G401.6 (cell line): ENCODE measurements at regions not wholly inside any gene's neighbourhood (a gene's known extent, or its start where the extent isn't known, plus 50 kb on each side); places are given as distances from the start of the nearest gene placed in this dataset.

ENCODE experiments used
- FAIRE-seq: peaks from 2 replicates; lab custom pipeline; 2012; peaks lifted over from hg19 to GRCh38; lab: Jason Lieb, UNC

- no peak for FAIRE-seq
These were observed 188.7 kb upstream of the CEP162 start for GRCh38 chr6:84416043-84416657.

DNA sequence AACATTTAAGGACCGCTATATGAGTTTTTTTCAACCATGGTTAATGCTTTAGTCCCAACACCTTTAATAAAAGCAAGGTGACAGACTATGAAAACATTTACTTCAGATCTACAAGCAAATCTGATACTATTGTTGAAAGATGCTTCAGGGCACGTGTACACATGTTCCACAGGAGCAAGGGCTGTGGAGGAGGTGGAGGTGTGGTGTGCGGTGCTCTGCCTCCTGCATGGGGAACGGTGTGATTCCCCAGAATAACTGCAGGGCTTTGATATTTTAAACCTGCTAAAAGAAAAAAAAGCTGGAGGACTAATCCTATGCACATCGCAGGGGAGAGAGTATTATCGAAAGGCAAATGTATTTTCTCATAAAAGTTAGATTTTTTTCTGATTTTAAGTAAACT is 188.1 kb upstream of the CEP162 start:
- no peak for FAIRE-seq

DNA sequence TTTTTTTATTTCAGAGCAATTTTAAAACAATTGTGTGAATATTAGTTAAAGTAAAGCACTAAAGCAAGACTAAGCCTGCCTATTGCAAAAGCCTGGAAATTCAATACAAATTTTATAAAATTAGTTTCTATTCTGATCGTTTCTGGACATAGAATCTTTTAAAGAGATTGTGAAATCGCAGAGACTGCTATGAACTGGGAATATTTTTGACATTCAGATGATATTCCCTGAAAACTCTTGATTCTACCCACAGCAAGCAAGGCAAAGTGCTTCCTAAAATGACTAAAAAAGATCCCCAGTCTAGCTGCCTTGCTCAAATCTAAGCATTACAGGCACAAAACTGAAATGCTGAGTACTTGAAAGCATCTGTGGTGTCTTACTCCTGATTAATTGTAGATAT is 187.6 kb upstream of the CEP162 start:
- no peak for FAIRE-seq

- no peak for FAIRE-seq
These were observed 187.1 kb upstream of the CEP162 start for GRCh38 chr6:84414531-84414930.

- FAIRE-seq = no peak
These were observed 183.7 kb upstream of the CEP162 start for GRCh38 chr6:84411060-84411629.

DNA sequence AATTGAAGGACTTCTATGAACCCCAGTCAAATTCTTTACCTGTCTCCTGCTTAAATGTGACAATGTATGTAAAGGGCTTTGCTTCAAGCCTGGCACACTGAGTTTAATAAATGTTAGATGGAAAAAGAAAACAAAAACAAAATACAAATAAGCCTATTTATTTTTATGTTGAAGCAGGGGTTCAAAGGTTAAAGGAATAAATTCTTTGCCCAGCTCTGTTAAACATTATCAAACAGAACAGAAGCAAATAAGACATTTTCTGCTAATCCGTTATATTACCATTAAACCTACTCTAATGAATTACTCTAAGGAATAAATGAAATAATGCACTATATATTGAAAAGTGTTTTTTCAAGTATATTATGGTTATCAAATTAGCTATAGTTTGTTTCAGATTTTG is 182.5 kb upstream of the CEP162 start:
- FAIRE-seq = no peak

DNA sequence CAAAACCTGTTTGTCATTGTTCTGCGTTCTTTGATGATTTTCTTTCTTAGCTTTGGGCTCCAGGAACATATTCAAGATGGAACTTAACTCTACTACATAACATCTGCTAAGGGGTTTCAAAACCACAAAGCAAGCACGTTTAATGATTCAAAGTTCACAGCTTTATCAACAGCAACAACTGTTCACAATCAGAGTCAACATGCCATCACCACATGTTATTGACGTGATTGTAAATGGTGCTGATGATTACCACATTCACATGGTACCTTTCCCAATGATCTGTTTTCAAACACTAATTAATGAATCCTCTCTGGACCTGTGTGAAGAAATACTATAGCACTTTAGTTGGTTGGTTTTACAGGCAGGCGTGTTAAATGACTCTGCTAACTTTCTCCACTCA is 180.6 kb upstream of the CEP162 start:
- FAIRE-seq = no peak

- FAIRE-seq = no peak
These were observed 176.1 kb upstream of the CEP162 start for GRCh38 chr6:84403545-84403944.

DNA sequence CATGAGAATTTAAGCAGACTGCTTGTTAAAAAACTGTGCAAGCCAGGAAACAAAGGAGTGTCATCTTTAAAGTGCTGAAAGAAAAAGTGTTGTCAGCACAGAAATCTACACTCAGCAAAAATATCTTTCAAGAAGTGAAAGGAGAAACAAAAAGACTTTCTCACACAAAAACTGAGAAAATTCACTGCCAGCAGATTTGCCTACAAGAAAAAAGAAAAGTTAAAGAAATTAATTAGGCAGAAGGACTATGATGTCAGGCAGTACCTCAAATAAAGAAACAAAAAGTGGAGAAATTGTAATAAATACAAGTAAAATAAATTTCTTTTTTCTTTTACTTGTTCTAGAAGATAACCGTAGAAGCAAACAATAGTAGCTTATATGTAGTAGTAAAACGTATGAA is 171.6 kb upstream of the CEP162 start:
- no peak for FAIRE-seq

- FAIRE-seq = no peak
These were observed 164.8 kb upstream of the CEP162 start for GRCh38 chr6:84392261-84392660.

DNA sequence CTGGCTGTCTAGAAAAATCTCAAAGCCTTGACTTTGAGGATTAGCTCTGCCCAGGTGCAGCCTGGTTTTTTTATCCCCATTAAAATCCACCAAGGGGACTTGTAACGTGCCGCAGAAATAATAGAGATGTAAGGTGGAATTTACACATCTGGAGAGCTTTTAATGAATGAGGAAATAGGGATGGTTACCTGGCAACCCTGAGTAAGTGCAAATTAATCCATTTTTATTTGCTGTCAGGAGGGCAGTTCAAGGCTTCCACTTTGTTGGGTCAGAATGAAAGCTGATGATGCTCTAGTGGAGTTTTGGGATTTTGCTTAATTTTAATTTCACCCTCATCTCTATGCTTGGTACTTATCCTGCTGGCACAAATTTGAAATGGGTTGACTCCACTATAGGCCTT is 163.4 kb upstream of the CEP162 start:
- FAIRE-seq = no peak

GRCh38 chr6:84390334-84390733 is 162.9 kb upstream of the CEP162 start:
- FAIRE-seq = no peak

- FAIRE-seq = no peak
These were observed 151.7 kb upstream of the CEP162 start for GRCh38 chr6:84379142-84379541.

- no peak for FAIRE-seq
These were observed 144.8 kb upstream of the CEP162 start for GRCh38 chr6:84372290-84372689.

DNA sequence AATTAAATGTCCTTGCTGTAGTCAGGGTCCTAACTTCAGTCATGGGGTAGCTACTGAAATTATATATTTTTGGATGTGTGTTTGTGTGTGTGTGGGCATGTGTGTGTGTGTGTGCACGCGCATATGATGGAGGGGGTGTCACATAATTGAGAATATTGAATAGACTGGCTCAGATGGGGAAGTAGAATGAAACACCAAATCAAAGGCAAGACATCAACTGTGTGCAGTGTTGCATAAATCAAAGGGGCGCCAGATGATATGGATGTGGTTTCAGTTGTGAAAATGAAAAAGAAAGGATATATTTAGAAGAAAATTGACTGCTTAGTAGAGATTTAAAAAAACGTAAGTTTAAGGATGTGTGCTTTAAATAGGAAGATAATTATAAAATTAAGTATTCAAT is 144.2 kb upstream of the CEP162 start:
- FAIRE-seq = no peak

GRCh38 chr6:84362193-84362821 is 134.9 kb upstream of the CEP162 start:
- no peak for FAIRE-seq

GRCh38 chr6:84361372-84362192 is 134.1 kb upstream of the CEP162 start:
- FAIRE-seq = no peak

- no peak for FAIRE-seq
These were observed 132.6 kb upstream of the CEP162 start for GRCh38 chr6:84360039-84360438.

DNA sequence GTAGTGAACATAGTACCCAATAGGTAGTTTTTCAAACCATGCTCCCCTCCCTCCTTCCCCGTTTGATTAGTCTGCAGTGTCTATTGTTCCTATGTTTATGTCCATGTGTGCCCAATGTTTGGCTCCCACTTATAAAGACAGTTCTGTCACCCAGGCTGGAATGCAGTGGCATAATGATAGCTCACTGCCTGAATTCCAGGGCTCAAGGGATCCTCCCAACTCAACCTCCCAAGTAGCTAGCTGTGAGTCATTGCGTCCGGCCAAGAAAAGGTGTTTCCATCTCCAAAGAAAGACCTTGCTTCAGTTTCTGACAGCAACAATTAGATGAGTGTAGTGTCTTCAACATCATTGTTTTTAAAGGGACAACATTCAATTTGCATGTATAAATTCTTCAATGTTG is 131.1 kb upstream of the CEP162 start:
- FAIRE-seq = no peak

DNA sequence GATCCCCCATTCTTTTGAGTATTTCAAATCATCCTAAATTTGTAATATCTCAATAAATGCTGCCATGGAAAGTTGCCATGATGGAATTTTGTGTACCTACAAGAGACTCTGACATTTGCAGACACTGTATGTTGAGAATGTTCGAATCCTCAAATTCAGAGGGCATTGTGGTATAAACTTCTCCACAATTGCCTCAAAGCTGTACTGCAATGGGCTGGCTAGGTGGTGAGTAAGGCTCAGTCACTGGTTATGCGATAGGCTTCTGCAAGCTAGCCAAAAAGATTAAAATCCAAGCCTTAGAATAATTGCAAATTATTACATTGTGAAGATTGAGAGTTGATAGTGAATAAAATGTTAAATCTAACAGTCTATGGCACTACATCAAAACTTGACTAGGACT is 130.2 kb upstream of the CEP162 start:
- FAIRE-seq = no peak

- FAIRE-seq = no peak
These were observed 129.5 kb upstream of the CEP162 start for GRCh38 chr6:84356907-84357306.

DNA sequence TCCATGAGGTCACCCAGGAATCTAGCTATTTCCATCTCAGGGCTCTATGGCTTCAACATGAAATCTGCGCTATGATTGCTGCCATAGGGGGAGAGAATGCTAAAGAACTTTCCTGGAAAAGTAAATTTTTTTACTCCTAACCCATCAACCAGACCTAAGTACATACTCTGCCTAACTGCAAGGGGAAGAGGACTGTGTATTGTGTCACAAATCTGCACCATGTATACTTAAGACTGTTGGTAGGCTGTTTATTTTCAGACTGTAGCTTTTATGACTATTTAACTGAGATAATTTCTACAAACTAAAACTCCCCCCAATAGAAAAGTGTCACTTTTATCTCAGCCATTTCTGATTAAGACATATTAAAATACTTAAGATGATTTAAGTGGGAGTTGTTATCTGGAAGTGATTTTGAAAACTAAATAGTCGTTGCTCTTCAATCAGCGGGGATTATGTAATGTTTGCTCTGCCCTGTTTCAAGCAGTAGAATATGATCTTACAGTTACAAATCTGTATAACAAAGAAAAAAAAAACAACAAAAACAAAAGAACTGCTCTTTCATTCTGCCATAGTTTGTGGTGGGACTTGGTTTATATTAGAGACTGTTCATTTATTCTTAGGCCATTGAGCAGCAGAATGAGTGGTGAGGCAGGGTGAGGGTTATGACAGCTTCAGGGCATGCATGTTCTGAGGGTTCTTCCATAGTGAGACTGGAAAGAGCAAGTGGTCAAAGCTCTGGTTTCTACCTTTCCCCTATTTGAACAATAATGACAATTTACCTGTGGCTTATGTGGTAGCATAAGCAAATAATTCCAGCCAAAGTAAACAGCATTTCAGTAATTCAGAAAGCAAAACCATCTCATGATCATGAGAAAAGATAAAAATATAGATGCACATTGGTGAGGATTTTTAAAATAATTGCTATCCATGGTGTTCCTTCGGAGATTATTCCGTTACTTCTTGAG is 126.3 kb upstream of the CEP162 start:
- no peak for FAIRE-seq
